GM19328 (cell line): ENCODE measurements at regions not wholly inside any gene's neighbourhood (a gene's known extent, or its start where the extent isn't known, plus 50 kb on each side); places are given as distances from the start of the nearest gene placed in this dataset.

Source experiments
- ATAC-seq: cut with Tn5 transposase; IDR thresholded peaks from one replicate; pipeline ENCODE4 v1.9.1; 2021; ENCODE audit warnings: mild to moderate bottlenecking, moderate library complexity; ENCODE audit not compliant: unreplicated experiment

DNA sequence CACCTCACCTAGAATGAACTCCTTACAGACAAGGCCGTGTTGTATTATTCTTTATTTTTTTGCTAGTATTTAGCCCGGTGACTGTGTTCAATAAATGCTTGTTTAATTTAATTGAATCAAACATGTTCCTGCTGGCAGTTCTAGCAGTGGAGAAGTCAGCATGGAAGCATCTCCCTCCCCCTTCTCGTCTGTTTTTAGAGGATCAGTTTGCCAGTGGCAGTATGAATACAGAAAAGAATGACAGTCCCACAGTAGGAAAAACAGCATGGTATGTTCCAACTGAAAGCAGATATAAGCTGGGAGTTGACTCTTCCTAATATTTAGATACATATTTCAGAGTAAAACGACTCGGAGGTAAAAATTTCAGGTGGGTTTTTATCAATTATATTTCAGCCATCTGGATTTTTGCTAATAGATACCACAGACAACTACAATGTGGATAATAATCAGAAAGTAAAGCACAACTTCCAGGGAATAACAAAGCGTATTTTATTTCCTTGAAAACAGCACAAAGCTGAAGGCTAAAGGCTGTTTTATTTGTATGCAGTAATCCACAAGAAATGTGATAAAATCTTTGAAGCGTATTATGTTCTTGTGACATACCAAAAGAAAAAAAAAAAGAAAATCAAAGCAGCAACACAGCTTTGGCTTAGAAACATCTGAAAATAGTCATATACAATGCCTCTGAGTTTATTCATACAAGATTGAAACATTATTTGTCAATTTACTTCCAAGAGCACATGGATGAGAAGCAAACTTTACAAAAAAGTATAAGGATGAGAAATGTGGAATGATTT, 244.5 kb upstream of the KCNMB2 start:
- ATAC-seq: no peak

DNA sequence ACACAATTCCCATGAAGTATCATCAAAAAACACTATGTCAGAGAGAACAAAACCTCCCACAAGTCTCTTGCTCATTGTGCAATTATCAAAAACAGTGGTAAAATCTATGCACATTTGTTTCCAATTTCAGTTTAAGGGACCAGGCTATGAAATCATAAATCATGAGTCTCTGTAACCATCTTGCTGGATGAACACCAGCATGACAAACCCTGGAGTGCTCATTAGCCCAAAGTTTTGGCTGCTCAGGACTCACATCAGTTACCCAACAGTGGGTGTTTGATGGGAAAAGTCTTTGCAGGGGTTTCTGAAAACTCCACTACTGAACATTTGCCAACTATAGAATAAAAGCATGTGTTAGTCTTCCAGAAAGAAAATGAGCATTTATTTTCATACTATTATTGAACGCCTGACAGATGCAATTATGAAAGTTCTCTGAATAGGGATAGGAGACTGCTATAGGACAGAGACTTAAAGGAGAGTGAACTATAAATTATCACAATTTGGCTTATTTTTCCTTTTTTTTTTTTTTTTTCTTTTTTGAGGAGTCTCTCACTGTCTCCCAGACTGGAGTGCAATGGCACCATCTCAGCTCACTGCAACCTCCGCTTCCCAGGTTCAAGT, 240.8 kb upstream of the KCNMB2 start:
- no peak for ATAC-seq

DNA sequence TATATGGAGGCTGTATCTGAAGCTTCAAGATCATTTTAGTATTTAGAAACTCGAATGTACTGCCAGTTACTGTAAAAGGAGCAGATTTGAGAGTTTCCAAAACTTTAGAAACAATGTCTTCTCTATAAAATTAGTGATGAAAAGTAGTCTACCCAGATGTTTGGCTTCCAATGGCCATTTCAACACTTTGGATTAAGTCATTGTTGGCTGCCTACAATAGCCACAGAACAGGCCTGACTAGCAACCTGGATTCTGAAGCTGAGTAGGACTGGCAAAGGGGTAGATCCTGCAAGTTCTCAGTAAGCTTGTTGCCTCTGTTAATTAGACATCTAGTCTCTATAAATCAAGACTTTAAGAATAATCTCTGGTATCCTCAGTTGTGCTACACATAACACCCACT, 239.0 kb upstream of the KCNMB2 start:
- ATAC-seq: no peak

DNA sequence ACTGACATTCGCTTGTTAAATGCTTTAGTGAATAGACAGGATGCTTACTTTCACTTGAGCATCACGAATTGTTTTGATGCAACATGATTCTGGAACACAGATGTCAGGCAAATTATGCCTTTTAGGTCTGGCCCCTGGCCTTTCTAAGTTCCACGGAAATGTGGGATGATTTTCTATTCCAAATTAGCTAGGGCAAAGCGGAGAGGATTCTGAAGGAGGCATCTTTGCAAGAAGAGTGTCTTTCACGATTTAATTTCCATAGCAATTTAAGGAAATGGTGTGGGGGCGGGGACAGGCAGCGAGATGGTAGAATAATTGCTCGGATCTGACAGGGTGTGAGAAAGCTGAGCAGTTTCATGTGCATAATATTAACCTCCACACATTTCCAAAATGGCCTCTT, 238.5 kb upstream of the KCNMB2 start:
- no peak for ATAC-seq

DNA sequence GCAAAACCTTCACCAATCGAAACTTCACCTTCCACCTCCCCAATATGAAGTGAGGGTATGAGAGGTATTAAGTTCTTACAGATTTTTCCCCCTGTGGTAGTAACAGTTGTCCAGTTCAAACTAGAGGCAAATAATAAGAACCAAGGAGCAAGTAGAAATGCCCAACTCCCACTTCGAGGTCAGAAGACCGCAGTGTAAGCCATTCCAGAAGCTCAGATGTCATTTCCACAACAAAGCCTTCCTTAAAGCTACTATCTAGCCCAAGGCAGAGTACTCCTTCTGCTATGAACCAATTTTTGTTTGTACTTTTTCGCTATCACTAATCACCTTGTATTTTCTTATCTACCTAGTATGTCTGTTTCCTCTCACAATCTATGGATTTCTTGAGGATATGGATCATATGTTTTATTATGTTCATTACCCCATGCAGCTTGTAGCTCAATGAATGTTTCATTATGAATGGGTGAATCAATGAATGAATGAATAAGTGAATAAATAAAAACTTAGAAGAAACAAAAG, 235.7 kb upstream of the KCNMB2 start:
- no peak for ATAC-seq

DNA sequence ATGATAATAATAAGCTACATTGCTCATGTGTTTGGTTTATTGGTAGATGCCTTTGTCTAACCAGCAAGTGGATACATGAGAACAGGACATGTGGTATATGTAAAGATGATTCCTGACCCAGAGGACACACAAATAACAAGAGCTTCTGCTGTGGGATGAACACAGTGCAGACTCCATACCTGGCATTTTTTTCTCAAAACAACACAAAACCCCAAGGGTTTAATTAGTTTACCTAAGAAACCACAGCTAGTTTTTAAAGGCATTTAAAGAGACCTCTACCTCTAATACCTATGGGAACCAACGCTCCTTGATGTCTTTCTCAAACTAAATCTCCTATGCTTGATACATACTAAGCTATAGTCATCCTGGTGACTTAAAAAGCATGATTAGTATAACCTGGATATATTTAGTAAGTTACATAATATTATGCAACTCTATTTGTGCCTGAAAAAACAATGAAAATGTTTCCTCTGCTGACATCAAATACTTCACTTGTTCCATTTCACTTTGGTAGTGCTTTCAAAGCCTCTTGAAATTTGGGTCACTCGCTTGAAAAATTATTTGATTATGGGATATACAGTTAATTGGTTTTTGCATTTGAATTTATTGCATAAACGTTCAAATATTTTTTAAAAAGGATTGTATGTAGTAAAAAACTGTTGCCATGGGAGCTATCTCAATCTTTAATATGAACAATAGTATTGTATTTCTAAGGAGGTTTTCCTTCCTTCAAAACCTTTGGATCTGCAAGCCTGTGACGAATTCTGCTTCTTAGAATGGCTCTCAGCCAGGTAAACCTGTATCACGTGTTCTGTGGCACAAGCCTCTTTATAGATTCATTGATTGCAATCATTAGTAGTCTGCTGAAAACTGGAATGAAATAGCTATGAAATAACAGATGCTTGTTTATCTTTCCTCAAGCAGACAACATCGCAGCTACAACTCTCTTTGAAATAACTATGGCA, 233.0 kb upstream of the KCNMB2 start:
- no peak for ATAC-seq

DNA sequence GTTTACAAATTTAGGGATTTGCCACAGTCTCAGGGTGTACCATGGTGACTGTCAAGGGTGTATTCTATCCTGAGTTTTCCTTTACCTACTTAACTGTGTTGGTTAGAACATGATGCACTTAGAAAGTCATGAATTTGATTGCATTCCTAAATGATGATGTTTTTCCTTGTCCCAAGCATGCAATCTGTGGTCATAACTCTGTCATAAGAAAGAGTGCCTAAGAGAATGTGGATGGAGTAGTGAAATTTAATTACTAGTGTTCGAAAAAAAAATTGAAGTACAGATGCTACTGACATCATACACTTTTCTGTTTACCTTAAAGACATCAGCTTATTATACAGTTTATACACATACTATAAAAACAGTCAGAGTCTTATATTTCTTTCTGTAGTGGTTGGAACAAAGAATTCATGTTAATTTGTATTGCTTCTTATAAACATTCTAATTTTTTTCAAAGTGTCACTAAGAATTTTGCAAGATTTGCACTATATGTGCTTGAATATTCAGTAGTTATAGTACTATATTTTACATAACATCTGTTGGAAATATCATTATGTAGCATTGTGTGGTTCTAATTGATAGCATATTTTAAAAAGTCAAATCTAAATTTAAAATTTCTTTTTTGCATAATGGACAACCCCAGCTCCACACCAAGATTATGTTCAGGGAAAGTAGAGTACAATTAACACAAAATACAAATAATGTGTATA, 231.3 kb upstream of the KCNMB2 start:
- no peak for ATAC-seq

DNA sequence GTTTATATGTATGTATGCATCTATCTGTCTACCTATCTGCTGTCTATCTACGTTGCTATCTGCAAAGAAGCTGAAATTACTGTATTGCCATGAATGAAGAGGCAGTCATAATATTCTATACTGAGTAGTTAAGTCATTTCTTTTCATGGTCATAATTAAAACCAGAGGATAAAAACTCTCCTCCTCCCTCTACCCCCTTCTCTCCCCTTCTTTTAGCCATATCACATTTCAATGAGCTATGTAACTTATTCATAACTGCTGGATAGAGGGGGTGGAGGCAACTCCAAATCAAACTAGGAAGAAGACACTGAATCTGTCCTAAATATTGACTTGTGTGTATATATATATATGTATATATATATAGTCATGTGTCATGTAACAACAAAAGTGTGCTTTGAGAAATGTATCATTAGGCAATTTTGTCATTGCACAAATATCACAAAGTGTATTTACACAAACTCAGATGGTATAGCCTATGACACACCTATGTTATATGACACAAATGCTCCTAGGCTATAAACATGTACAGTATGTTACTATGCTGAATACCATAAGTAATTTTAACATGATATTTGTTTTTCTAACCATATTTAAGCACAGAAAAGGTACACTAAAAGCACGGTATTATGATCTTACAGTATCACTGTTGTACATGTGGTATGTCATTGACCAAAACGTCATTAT, 229.7 kb upstream of the KCNMB2 start:
- no peak for ATAC-seq

DNA sequence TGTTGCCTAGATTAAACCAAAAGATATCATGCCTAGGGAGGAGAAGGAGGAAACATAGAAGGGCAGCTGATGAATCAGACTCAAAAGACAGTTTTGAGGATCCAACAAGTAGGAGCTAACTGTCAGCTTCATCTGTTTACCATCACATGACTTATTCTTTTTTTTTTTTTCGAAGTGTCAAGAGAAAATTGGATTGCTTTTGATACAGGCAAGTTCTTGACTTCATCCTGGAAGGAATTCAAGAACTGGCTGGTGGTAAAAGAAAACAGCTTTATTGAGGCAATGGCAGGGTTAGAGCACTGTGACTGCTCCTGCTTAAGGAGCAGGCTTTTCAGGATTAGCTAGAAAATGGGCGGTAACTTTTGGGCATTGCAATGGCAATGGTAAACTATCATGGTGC, 227.5 kb upstream of the KCNMB2 start:
- no peak for ATAC-seq

DNA sequence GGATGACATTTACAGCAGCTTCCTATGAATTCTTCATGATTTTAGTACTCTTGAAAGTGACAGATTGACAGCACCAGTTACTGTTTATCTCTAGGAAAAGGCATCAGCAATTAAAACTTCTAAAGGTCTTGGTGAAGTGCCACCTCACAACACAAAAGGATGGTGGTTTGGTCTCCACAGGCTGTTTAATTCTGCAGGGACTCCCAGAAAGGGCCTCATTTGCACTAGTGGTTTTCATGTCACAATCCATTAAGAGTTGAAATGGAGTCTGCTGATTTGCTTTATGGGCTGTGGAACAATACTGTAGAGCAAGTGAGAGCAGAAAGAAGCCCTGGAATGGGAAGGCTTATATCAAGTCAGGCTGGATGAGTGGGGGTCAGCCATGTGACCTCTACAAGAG, 225.3 kb upstream of the KCNMB2 start:
- no peak for ATAC-seq

DNA sequence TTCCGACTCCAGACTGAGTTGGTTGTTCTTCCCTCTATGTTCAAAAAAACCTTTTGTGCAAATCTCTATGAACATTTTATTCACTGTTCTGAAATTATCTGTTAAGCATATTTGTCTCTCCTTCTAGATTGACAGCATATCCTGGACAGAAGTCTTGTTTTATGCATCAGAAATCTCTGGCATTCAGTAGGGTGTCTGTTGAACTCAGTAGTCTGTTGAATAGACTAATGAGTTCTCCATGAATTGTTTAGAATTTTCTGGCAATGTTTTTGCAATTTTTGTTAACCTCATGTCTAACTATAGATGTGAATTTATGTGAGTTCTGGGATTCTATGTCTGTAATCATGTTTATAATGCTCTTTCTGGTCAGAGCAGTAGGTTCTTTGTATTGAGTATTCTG, 222.5 kb upstream of the KCNMB2 start:
- ATAC-seq: no peak

DNA sequence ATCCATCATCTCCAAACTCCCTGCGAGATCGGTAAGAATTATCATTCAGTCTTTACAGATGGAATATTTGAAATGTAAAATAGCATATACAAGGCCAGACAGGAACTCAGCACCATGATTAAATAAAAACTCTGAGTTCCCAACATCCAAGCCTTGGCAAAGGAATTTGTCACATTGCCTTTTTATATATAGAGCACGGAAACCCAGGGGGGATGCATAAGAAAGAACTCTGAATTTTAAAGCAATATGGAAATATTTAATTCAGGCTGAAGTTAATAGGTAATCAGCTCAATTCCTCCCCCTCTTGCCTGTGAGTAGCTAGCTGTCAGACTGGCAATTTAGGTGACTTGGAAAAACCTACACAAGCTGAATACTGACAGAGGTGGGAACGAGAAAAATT, 217.9 kb upstream of the KCNMB2 start:
- no peak for ATAC-seq

DNA sequence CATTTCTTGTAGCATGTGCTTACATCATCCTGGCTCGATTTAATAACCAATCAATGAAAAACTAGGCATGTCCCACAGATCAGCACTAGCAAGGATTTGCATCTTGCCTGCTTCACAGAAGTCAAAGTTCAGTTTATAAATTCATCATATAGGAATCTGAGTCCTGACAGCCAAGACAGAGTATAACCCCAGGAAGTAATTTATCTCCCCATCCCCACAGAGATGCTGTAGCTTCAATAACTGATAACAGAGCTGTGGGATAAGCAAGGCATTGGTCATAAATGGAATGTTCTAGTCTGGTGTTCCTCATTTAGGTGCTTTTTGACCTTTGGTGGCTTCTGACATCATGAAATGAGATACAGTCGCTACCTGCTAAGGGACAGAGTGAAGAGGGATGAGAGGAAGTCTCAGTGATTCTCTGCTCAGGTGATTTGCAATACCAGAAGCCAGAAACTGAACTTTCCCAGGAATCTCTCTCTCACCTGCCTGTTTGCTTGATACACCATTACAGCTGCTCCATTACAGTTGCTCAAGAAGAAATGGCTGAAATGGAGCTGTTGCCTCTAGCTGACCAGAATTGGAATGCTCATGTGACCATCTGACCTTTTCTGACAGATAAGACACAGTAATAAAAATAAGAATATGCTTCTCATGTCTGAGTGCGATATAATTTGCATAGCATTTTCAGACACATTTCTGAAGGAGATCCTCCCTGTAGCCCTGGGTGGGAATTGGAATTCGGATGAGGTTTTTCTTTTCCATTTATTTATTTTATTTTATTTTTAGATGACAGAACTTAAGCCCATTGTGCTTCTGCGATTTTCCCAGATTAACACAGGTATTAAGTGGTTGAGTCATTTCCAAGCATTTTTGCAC, 217.1 kb upstream of the KCNMB2 start:
- no peak for ATAC-seq

DNA sequence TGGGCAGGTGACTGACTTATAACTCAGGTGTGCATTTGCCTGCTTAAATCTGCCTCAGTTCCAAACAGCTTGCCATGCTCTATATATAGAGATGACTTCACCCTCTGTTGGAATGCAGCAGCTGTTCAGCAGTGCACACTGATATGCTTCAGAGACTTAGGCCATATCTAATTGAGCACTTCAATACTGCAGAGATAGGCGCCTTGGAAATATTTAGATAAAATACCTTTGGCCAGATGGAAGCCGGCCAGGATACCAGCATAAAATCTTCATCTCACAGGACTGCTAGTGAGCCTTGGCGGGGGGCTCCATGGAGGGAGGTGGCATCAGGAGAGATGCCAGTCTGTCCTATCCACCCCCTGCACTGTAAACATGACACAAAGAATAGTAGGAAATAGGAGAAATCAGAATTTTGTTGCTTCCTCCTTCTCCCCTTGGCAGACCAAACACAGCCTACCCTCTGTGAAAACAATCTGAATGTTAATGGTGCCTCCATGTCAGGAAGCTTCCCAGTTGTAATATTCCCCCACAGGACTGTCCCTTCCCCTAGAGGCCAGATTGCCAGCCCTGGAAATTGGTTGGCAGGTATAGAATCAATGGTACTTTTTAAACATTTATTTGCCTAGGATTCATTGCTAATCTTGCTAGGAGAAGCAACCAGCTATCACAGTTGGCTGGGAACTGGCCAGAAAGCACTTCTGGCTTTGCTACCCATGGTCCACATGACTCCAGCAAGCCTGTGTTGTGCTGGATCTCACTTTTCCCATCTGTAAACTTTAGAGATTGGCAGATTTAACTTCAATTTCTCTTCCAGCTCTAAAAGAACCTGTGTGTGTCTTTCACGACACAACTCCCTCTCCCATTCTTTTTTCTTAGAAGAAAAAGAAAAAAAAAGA, 215.5 kb upstream of the KCNMB2 start:
- ATAC-seq: no peak

DNA sequence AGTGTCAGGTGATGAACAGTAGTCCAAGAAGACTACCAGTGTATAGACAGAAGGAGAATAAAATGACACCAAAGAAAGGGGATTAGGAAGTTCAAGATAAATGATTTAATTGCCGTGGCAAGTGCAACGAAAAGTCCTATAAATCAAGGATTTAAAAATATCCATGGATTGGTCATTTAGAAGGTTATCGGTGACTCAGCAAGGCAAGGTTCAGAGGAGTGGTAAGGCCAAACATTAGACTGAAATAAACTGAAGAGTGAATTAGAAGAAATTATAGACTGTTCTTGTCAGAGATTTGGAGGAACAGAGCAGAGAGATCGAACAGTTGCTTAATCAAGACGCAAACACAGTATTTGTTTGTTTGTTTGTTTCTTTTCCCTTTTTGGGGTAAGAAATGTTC, 211.9 kb upstream of the KCNMB2 start:
- ATAC-seq: no peak

DNA sequence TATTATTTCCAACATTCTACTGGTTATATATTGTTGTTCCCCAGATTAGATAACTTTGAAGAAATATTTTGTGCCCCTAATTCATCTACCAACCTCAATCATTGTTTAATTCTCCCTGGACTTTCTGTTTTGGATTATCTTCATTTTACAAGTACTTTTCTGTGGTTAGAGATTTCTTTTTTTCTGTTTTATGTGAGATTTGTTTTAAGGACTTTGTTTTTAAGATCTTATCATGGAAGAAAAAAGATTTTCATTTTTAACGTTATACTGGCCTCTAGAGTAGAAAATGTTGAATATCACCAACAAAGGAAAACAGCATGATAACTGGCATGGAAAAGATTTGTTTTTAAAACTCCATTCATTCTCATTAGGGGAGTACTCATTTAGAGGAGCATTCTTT, 210.9 kb upstream of the KCNMB2 start:
- no peak for ATAC-seq

DNA sequence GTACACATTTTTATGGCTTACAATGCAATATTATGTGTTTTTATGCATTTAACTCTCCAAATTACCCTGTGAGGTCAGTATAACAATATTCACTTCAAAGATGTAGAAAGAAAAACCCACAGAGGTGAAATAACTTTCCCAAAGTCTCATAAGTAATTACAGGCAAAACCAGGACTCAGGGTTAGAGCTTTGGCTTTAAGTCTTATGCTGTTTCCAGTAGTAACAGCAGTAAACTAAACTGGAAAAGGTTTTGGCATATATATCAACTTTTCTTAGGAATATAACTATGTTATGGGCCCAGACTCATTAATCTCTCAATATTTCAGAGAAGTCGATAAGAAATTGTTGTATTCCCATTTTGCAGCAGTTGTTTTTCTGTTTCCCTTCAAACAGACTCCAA, 206.3 kb upstream of the KCNMB2 start:
- no peak for ATAC-seq

DNA sequence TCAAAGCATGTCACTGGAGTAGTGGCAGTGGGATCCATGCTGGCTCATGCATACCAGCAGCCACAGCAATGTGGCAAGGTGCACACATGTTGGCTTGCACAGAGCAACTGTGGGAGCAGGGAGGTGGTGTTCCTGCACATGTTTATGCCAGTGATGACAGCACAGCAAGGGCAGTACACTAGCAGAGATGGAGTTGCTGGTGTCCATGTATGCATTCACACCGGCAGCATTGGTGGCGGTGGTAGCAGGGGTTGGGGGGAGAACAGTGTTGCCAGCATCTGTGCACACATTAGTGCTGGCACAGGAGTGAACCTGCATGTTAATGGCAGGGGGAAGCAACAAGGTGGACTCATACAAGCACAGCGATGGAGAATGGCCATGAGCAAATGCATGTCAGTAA, 202.0 kb upstream of the KCNMB2 start:
- ATAC-seq: no peak
